AG04449 (cell line): ENCODE measurements at regions not wholly inside any gene's neighbourhood (a gene's known extent, or its start where the extent isn't known, plus 50 kb on each side); places are given as distances from the start of the nearest gene placed in this dataset.

ENCODE experiments used
- CTCF ChIA-PET: fragments of 350-600 bp; formaldehyde crosslinking; extraction: SDS; loops from one replicate; lab custom pipeline; 2021; ENCODE audit warnings: antibody characterized with exemption; lab: Yijun Ruan, JAX
- POLR2A ChIA-PET: fragments of 400-600, 350-600 bp; formaldehyde crosslinking; extraction: SDS; loops from one replicate; lab custom pipeline; 2020; ENCODE audit warnings: antibody characterized with exemption, inconsistent platforms; lab: Yijun Ruan, JAX
- DNase-seq: peaks from one replicate; pipeline ENCODE4 v3.0.0-alpha.2; 2010; ENCODE audit warnings: low read depth, low spot score
- H3K4me3 ChIP-seq: 2 replicates; pipeline ENCODE4 v1.5.1; 2011; ENCODE audit warnings: low read depth, mild to moderate bottlenecking, control low read depth, low read length
- CTCF ChIP-seq: IDR thresholded peaks from one replicate; pipeline ENCODE4 v1.5.1; 2011; ENCODE audit warnings: mild to moderate bottlenecking, moderate library complexity, low read length, control low read depth, inconsistent platforms; ENCODE audit not compliant: insufficient read depth; ENCODE audit errors: missing control alignments

GRCh38 chr6:160863782-160864181, 127.8 kb upstream of the MAP3K4 start:
- TF ChIP-seq CTCF, result no peak
- ChIA-PET CTCF (no interaction called here), POLR2A (no interaction called here)
- no peak for DNase-seq
- no peak overlapping the region for H3K4me3 ChIP-seq

DNA sequence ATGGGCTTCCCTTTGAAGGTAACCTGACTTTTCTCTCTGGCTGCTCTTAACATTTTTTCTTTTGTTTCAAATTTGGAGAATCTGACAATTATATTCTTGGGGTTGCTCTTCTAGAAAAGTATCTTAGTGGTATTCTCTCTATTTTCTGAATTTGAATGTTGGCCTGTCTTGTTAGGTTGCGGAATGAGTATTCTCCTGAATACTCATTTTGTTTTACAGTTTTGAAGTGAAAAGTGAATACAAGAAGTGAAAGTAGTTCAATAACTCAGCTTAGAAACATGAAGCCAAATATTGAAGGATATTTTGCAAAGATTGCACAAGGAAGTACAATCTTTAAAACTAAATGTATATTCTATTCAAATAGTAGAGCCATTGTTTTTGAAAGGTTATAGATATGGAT, 120.2 kb upstream of the MAP3K4 start:
- CTCF ChIA-PET, result no interaction called here
- TF ChIP-seq CTCF, result no peak
- no peak for DNase-seq
- H3K4me3 ChIP-seq, result no peak overlapping the region
- POLR2A ChIA-PET, result no interaction called here

DNA sequence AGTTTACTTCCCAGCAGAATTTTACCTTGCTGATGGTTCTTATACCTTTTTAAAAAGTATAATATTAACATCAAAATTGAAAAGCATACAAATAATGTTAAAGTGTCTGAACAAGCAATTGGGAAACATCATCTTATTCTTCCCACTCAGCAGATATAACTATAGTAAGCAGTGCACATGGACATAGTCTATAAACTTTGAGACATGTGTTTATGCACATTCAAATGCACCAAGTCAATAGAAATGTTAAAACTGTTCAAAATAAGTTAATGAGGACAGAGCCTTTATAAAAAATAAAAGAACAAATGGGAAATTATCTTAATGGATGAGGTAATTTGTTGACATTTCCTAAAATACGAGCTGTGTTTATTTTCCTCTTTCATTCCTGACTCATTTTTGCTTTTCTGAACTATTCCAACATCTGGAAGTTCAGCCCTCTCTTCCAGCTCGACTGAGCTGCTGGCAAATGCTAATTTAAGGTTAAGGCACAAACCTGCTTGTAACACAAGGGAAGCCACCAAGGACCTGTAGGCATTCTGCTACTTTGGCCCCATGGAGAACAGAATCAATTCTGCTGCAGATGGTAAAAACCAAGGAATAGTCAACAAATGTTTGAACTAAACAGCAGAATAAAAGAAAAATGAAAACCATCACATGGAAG, 110.3 kb upstream of the MAP3K4 start:
- no peak for TF ChIP-seq CTCF
- H3K4me3 ChIP-seq, result no peak overlapping the region
- ChIA-PET POLR2A (no interaction called here), CTCF (no interaction called here)
- no peak for DNase-seq

DNA sequence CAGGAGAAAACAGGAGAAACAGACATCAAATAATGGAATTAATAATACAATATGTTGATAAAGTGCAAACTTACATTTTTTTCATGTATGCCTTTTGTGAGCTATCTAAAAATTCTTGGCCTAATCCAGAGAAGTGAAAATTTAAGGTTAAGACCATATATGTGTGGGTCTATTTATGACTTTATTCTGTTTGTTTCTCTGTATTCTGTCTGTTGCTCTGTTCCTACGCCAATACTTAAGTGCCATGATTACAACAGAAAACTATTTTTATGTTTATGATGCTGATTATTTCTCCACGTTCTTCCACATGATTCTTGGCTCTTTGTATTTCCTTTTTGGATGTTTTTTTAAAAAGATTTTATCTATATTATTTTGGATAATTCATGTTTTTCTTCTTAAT, 109.6 kb upstream of the MAP3K4 start:
- CTCF ChIA-PET, result no interaction called here
- POLR2A ChIA-PET, result no interaction called here
- no peak for DNase-seq

DNA sequence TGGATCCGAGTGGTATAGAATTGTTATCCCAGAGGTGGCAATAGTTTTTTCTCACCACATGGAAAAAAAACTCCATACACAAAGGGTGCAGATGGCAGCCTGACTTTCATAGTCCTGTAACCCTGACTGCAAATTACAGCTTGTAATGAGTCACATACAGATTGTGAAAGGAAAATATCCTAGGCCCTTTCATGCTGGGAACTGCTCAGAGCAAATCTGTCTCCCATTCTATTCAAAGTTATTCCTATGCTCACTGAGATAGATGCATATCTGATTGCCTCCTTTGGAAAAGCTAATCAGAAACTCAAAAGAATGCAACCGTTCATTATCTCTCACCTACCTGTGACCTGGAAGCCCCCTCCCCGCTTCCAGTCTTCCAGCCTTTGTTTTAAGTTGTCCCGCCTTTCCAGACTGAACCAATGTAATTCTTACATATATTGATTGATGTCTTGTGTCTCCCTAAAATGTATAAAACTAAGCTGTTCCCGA, 108.7 kb upstream of the MAP3K4 start:
- CTCF ChIA-PET, result no interaction called here
- no peak for DNase-seq
- no peak overlapping the region for H3K4me3 ChIP-seq
- POLR2A ChIA-PET, result no interaction called here
- no peak for TF ChIP-seq CTCF

More for the DNA sequence above, 109.6 kb upstream of the MAP3K4 start:
- H3K4me3 ChIP-seq, result no peak overlapping the region
- no peak for TF ChIP-seq CTCF

- ChIA-PET POLR2A (no interaction called here), CTCF (no interaction called here)
- H3K4me3 ChIP-seq, result no peak overlapping the region
- no peak for DNase-seq
- no peak for TF ChIP-seq CTCF
Observed at GRCh38 chr6:160883560-160883959, 108.0 kb upstream of the MAP3K4 start.
